ENCODE measurements at regions not wholly inside any gene's neighbourhood (a gene's known extent, or its start where the extent isn't known, plus 50 kb on each side); places are given as distances from the start of the nearest gene placed in this dataset.

GRCh38 chr4:26099967-26100366 is 185.9 kb downstream of the SMIM20 start:
- DNase-seq = no peak

GRCh38 chr4:26101011-26101410 is 187.0 kb downstream of the SMIM20 start:
- no peak for FAIRE-seq
- Histone ChIP-seq H3K27ac (ENCODE audit: low read depth in 1 of 3, low read length in 2 of 3) (no peak overlapping the region), H3K36me3 (ENCODE audit: control insufficient read depth in 3 of 3, insufficient read depth in 2 of 3, low read depth in 1 of 3, low read length in 3 of 3) (no peaks in the 10 kb centered on the region), H3K27me3 (ENCODE audit: control insufficient read depth in 3 of 3, insufficient read depth in 3 of 3, low read length in 3 of 3) (no peaks in the 10 kb centered on the region), H3K9me3 (ENCODE audit: control insufficient read depth in 2 of 2, insufficient read depth in 1 of 2, low read depth in 1 of 2, low read length in 1 of 2) (peaks cover 0 to 8% of the 10 kb centered on the region in 2 donors), H3K4me3 (ENCODE audit: low read depth in 1 of 3, low read length in 3 of 3) (no peak overlapping the region), H3K4me1 (ENCODE audit: control insufficient read depth in 3 of 3, insufficient read depth in 2 of 3, low read depth in 1 of 3, low read length in 2 of 3) (no peaks in the 10 kb centered on the region)
- DNase-seq = peak in 1 of 2 donors; percentile 63
- 90 to 93% (median 92%) methylated on average over 4 of the region's 4 CpGs for WGBS, 3 donors

More at GRCh38 chr4:26099967-26100366, 185.9 kb downstream of the SMIM20 start:
- no peaks in the 10 kb centered on the region for H3K36me3 ChIP-seq (ENCODE audit: control insufficient read depth in 3 of 3, insufficient read depth in 2 of 3, low read depth in 1 of 3, low read length in 3 of 3)
- no peak for FAIRE-seq
- no peaks in the 10 kb centered on the region for H3K27me3 ChIP-seq (ENCODE audit: control insufficient read depth in 3 of 3, insufficient read depth in 3 of 3, low read length in 3 of 3)
- no peak overlapping the region for H3K4me3 ChIP-seq (ENCODE audit: low read depth in 1 of 3, low read length in 3 of 3)
- no peaks in the 10 kb centered on the region for H3K4me1 ChIP-seq (ENCODE audit: control insufficient read depth in 3 of 3, insufficient read depth in 2 of 3, low read depth in 1 of 3, low read length in 2 of 3)
- no peak overlapping the region for H3K27ac ChIP-seq (ENCODE audit: low read depth in 1 of 3, low read length in 2 of 3)
- H3K9me3 ChIP-seq (ENCODE audit: control insufficient read depth in 2 of 2, insufficient read depth in 1 of 2, low read depth in 1 of 2, low read length in 1 of 2) = peaks cover 0 to 8% of the 10 kb centered on the region in 2 donors

- 84 to 91% (median 90%) methylated on average over 3 of the region's 3 CpGs for WGBS, 3 donors
- Histone ChIP-seq H3K4me3 (ENCODE audit: low read depth in 1 of 3, low read length in 3 of 3) (no peak overlapping the region), H3K4me1 (ENCODE audit: control insufficient read depth in 3 of 3, insufficient read depth in 2 of 3, low read depth in 1 of 3, low read length in 2 of 3) (no peaks in the 10 kb centered on the region), H3K36me3 (ENCODE audit: control insufficient read depth in 3 of 3, insufficient read depth in 2 of 3, low read depth in 1 of 3, low read length in 3 of 3) (no peaks in the 10 kb centered on the region), H3K9me3 (ENCODE audit: control insufficient read depth in 2 of 2, insufficient read depth in 1 of 2, low read depth in 1 of 2, low read length in 1 of 2) (peaks cover 0 to 3% of the 10 kb centered on the region in 2 donors), H3K27me3 (ENCODE audit: control insufficient read depth in 3 of 3, insufficient read depth in 3 of 3, low read length in 3 of 3) (peaks cover 0 to 6% (median 0%) of the 10 kb centered on the region in 3 donors), H3K27ac (ENCODE audit: low read depth in 1 of 3, low read length in 2 of 3) (no peak overlapping the region)
- no peak for FAIRE-seq
- no peak for DNase-seq
These were observed 190.2 kb downstream of the SMIM20 start for GRCh38 chr4:26104056-26104685.

DNA sequence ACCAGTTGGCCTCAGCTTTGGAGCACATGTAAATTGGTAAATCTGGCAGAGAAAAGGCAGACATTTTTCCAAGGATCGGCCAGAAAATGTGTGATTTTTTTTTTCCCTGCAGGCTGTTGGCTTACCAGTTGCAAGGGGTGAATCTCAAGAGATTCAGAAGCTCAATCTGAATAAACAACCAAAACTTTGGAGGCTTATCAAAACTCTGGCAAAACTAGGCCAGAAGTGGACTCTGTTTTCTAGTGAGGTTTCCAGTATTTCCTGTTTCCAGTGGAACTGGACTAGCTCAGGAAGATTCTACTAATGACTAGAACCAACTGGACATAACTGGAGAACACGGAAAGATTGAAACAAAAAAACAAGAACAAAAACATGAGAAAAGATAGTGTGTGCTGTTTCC is 191.3 kb downstream of the SMIM20 start:
- no peak for DNase-seq
- Histone ChIP-seq H3K36me3 (ENCODE audit: control insufficient read depth in 3 of 3, insufficient read depth in 2 of 3, low read depth in 1 of 3, low read length in 3 of 3) (no peaks in the 10 kb centered on the region), H3K27me3 (ENCODE audit: control insufficient read depth in 3 of 3, insufficient read depth in 3 of 3, low read length in 3 of 3) (peaks cover 0 to 6% (median 0%) of the 10 kb centered on the region in 3 donors), H3K4me1 (ENCODE audit: control insufficient read depth in 3 of 3, insufficient read depth in 2 of 3, low read depth in 1 of 3, low read length in 2 of 3) (no peaks in the 10 kb centered on the region), H3K9me3 (ENCODE audit: control insufficient read depth in 2 of 2, insufficient read depth in 1 of 2, low read depth in 1 of 2, low read length in 1 of 2) (no peaks in the 10 kb centered on the region), H3K27ac (ENCODE audit: low read depth in 1 of 3, low read length in 2 of 3) (no peak overlapping the region), H3K4me3 (ENCODE audit: low read depth in 1 of 3, low read length in 3 of 3) (no peak overlapping the region)
- 68 to 91% (median 90%) methylated on average over 2 of the region's 2 CpGs for WGBS, 3 donors
- FAIRE-seq = no peak

- Histone ChIP-seq H3K36me3 (ENCODE audit: control insufficient read depth in 3 of 3, insufficient read depth in 2 of 3, low read depth in 1 of 3, low read length in 3 of 3) (no peaks in the 10 kb centered on the region), H3K27ac (ENCODE audit: low read depth in 1 of 3, low read length in 2 of 3) (no peak overlapping the region), H3K4me1 (ENCODE audit: control insufficient read depth in 3 of 3, insufficient read depth in 2 of 3, low read depth in 1 of 3, low read length in 2 of 3) (no peaks in the 10 kb centered on the region), H3K27me3 (ENCODE audit: control insufficient read depth in 3 of 3, insufficient read depth in 3 of 3, low read length in 3 of 3) (peaks cover 0 to 7% (median 0%) of the 10 kb centered on the region in 3 donors), H3K9me3 (ENCODE audit: control insufficient read depth in 2 of 2, insufficient read depth in 1 of 2, low read depth in 1 of 2, low read length in 1 of 2) (peaks cover 0 to 1% of the 10 kb centered on the region in 2 donors), H3K4me3 (ENCODE audit: low read depth in 1 of 3, low read length in 3 of 3) (no peak overlapping the region)
- FAIRE-seq (no peak), DNase-seq (no peak)
- WGBS, 3 donors = 78 to 91% (median 85%) methylated on average over 7 of the region's 7 CpGs
These were observed 192.0 kb downstream of the SMIM20 start for GRCh38 chr4:26105815-26106699.

GRCh38 chr4:26106776-26107175 is 192.8 kb downstream of the SMIM20 start:
- Histone ChIP-seq H3K36me3 (ENCODE audit: control insufficient read depth in 3 of 3, insufficient read depth in 2 of 3, low read depth in 1 of 3, low read length in 3 of 3) (no peaks in the 10 kb centered on the region), H3K9me3 (ENCODE audit: control insufficient read depth in 2 of 2, insufficient read depth in 1 of 2, low read depth in 1 of 2, low read length in 1 of 2) (peaks cover 0 to 7% of the 10 kb centered on the region in 2 donors), H3K27ac (ENCODE audit: low read depth in 1 of 3, low read length in 2 of 3) (no peak overlapping the region), H3K27me3 (ENCODE audit: control insufficient read depth in 3 of 3, insufficient read depth in 3 of 3, low read length in 3 of 3) (peaks cover 0 to 11% (median 0%) of the 10 kb centered on the region in 3 donors), H3K4me3 (ENCODE audit: low read depth in 1 of 3, low read length in 3 of 3) (no peak overlapping the region), H3K4me1 (ENCODE audit: control insufficient read depth in 3 of 3, insufficient read depth in 2 of 3, low read depth in 1 of 3, low read length in 2 of 3) (no peaks in the 10 kb centered on the region)
- FAIRE-seq (no peak), DNase-seq (no peak)

GRCh38 chr4:26108054-26108453 is 194.0 kb downstream of the SMIM20 start:
- Histone ChIP-seq H3K36me3 (ENCODE audit: control insufficient read depth in 3 of 3, insufficient read depth in 2 of 3, low read depth in 1 of 3, low read length in 3 of 3) (no peaks in the 10 kb centered on the region), H3K27ac (ENCODE audit: low read depth in 1 of 3, low read length in 2 of 3) (no peak overlapping the region), H3K9me3 (ENCODE audit: control insufficient read depth in 2 of 2, insufficient read depth in 1 of 2, low read depth in 1 of 2, low read length in 1 of 2) (peaks cover 0 to 11% of the 10 kb centered on the region in 2 donors), H3K4me3 (ENCODE audit: low read depth in 1 of 3, low read length in 3 of 3) (no peak overlapping the region), H3K27me3 (ENCODE audit: control insufficient read depth in 3 of 3, insufficient read depth in 3 of 3, low read length in 3 of 3) (peaks cover 0 to 11% (median 0%) of the 10 kb centered on the region in 3 donors), H3K4me1 (ENCODE audit: control insufficient read depth in 3 of 3, insufficient read depth in 2 of 3, low read depth in 1 of 3, low read length in 2 of 3) (no peaks in the 10 kb centered on the region)
- no peak for FAIRE-seq
- WGBS, 3 donors = 61 to 72% (median 68%) methylated on average over 2 of the region's 2 CpGs
- DNase-seq = no peak

DNA sequence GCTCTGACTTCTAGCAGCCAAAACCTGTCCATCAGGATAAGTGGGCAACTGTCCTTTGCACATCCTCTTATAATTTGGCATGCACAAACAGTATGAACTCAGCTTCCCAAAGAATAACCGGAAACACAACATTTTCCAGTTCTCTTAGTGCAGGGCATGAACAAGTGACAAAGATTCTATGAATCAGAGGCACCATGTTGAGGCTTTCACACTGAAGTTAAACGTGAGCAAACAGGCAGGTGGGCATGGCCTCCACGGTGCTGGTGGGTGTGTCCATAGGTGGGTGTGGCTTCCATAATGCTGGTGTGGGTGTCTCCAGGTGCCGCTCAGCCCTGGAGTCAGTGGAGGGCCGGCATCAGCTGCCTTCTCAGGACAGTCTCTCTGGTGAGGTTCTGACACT is 196.5 kb downstream of the SMIM20 start:
- H3K27ac ChIP-seq (ENCODE audit: low read depth in 1 of 3, low read length in 2 of 3) = no peak overlapping the region
- H3K36me3 ChIP-seq (ENCODE audit: control insufficient read depth in 3 of 3, insufficient read depth in 2 of 3, low read depth in 1 of 3, low read length in 3 of 3) = no peaks in the 10 kb centered on the region
- no peak for FAIRE-seq
- H3K27me3 ChIP-seq (ENCODE audit: control insufficient read depth in 3 of 3, insufficient read depth in 3 of 3, low read length in 3 of 3) = peaks cover 0 to 11% (median 2%) of the 10 kb centered on the region in 3 donors
- peaks cover 0 to 21% of the 10 kb centered on the region in 2 donors for H3K9me3 ChIP-seq (ENCODE audit: control insufficient read depth in 2 of 2, insufficient read depth in 1 of 2, low read depth in 1 of 2, low read length in 1 of 2)
- no peak overlapping the region for H3K4me3 ChIP-seq (ENCODE audit: low read depth in 1 of 3, low read length in 3 of 3)
- 30 to 54% (median 52%) methylated on average over 5 of the region's 5 CpGs for WGBS, 3 donors
- H3K4me1 ChIP-seq (ENCODE audit: control insufficient read depth in 3 of 3, insufficient read depth in 2 of 3, low read depth in 1 of 3, low read length in 2 of 3) = no peaks in the 10 kb centered on the region
- no peak for DNase-seq

Data from small intestine (tissue), 7 donors.